A549 (cell line): ENCODE measurements at regions not wholly inside any gene's neighbourhood (a gene's known extent, or its start where the extent isn't known, plus 50 kb on each side); places are given as distances from the start of the nearest gene placed in this dataset.

Experiments
- RAD21 ChIP-seq, 2 experiments: fragments of >200 bp in 1 of 2; sonication (Bioruptor Twin) in 1 of 2; formaldehyde crosslinking in 1 of 2; IDR thresholded peaks in 1 of 2; conservative IDR thresholded peaks in 1 of 2; 2 replicates in 1 of 2; 3 replicates in 1 of 2; pipeline ENCODE4 v1.6.1; 2012 to 2018; ENCODE audit warnings: inconsistent platforms in 1 of 2
- TF ChIP-seq, protein P1 (sequence below): fragments of >200 bp; sonication (Bioruptor Twin); formaldehyde crosslinking; IDR thresholded peaks from 3 replicates; pipeline ENCODE4 v1.5.1; 2016

DNA sequence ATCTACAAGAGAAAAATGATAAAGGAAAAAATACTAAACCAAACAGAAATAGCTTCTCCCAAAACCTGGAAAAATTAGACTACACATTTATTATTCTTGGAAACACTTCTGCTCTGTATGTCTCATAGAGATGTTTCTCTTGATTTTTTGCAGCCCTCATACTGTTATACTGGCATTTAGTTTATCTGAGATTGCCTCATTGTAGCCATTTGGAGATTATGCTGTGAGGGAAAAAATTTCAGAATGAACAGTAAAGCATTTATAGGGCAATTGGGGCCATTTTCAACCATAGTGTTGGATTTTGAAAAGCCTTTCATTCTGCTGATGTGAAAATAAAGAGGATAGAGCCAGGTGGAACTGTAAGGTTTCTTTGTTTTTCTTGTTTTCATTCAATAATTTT, 441.8 kb upstream of the RIOK2 start:
- TF ChIP-seq, protein P1, sequence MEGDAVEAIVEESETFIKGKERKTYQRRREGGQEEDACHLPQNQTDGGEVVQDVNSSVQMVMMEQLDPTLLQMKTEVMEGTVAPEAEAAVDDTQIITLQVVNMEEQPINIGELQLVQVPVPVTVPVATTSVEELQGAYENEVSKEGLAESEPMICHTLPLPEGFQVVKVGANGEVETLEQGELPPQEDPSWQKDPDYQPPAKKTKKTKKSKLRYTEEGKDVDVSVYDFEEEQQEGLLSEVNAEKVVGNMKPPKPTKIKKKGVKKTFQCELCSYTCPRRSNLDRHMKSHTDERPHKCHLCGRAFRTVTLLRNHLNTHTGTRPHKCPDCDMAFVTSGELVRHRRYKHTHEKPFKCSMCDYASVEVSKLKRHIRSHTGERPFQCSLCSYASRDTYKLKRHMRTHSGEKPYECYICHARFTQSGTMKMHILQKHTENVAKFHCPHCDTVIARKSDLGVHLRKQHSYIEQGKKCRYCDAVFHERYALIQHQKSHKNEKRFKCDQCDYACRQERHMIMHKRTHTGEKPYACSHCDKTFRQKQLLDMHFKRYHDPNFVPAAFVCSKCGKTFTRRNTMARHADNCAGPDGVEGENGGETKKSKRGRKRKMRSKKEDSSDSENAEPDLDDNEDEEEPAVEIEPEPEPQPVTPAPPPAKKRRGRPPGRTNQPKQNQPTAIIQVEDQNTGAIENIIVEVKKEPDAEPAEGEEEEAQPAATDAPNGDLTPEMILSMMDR, result no peak
- no peak for TF ChIP-seq RAD21 (conservative IDR thresholded peaks at IDR 0.05 in 1 of 2, IDR thresholded peaks at IDR 0.05 in 1 of 2)
